PC-3 (cell line): ENCODE measurements at regions not wholly inside any gene's neighbourhood (a gene's known extent, or its start where the extent isn't known, plus 50 kb on each side); places are given as distances from the start of the nearest gene placed in this dataset.

Source experiments
- ATAC-seq: fragments of 200-7000 bp; cut with Tn5 transposase; 2 replicates; pipeline ENCODE4 v1.9.1; 2020; ENCODE audit warnings: mild to moderate bottlenecking, moderate library complexity
- BruUV-seq: library from RNA; stranded (reverse); fragments of 400-500 nt; replicated peaks from 2 replicates; lab custom pipeline; 2021; lab: Mats Ljungman, UMichigan
- CTCF ChIA-PET: fragments of 300-600 bp; sonication (Branson Sonifier 250); formaldehyde crosslinking; loops from one replicate; lab custom pipeline; 2022; ENCODE audit warnings: antibody characterized with exemption; lab: Charles Lee
- POLR2A ChIA-PET: fragments of 300-600 bp; sonication (Branson Sonifier 250); formaldehyde crosslinking; loops from one replicate; lab custom pipeline; 2022; ENCODE audit warnings: antibody characterized with exemption; ENCODE audit not compliant: unreplicated experiment; lab: Charles Lee
- DNase-seq: peaks from one replicate; pipeline ENCODE4 v3.0.0-alpha.2; 2015
- H2AFZ ChIP-seq: fragments of 300-600 bp; sonication (generic); 2 replicates; pipeline ENCODE4 v1.6.0; 2016; ENCODE audit warnings: antibody characterized with exemption, low read length
- H3F3A ChIP-seq: fragments of 300-600 bp; sonication (generic); one replicate; pipeline ENCODE4 v1.6.0; 2017; ENCODE audit warnings: antibody characterized with exemption, low read length, control low read depth, mild to moderate bottlenecking; ENCODE audit not compliant: unreplicated experiment
- H3K27ac ChIP-seq: fragments of 300-600 bp; sonication (generic); 2 replicates; pipeline ENCODE4 v1.5.1; 2016; ENCODE audit warnings: mild to moderate bottlenecking, low read length
- H3K27me3 ChIP-seq: fragments of 300-600 bp; sonication (generic); 2 replicates; pipeline ENCODE4 v1.6.1; 2016; ENCODE audit warnings: low read length, mixed read lengths
- H3K36me3 ChIP-seq: fragments of 300-600 bp; sonication (generic); 2 replicates; pipeline ENCODE4 v1.6.1; 2016; ENCODE audit warnings: low read depth, mixed run types, low read length, mixed read lengths
- H3K4me1 ChIP-seq: fragments of 300-600 bp; sonication (generic); 2 replicates; pipeline ENCODE4 v1.5.1; 2016; ENCODE audit warnings: low read length; ENCODE audit not compliant: insufficient read depth
- H3K4me2 ChIP-seq: fragments of 300-600 bp; sonication (generic); 2 replicates; pipeline ENCODE4 v1.6.0; 2016; ENCODE audit warnings: low read length
- H3K4me3 ChIP-seq: fragments of 300-600 bp; sonication (generic); 2 replicates; pipeline ENCODE4 v1.5.1; 2016; ENCODE audit warnings: mild to moderate bottlenecking, low read length, mixed read lengths
- H3K79me2 ChIP-seq: fragments of 300-600 bp; sonication (generic); 2 replicates; pipeline ENCODE4 v1.6.1; 2017; ENCODE audit warnings: low read length, mixed read lengths
- H3K9ac ChIP-seq: fragments of 300-600 bp; sonication (generic); 2 replicates; pipeline ENCODE4 v1.6.0; 2016; ENCODE audit warnings: mild to moderate bottlenecking, low read length
- H3K9me2 ChIP-seq: fragments of 300-600 bp; sonication (generic); replicated peaks from 2 replicates; pipeline ENCODE4 v1.6.1; 2016; ENCODE audit warnings: mixed run types, low read length, mixed read lengths
- H3K9me3 ChIP-seq: fragments of 300-600 bp; sonication (generic); 2 replicates; pipeline ENCODE4 v1.6.1; 2016; ENCODE audit warnings: low read length, mixed read lengths
- H4K20me1 ChIP-seq: fragments of 300-600 bp; sonication (generic); 2 replicates; pipeline ENCODE4 v1.6.1; 2016; ENCODE audit warnings: low read length, mixed read lengths
- CTCF ChIP-seq: fragments of 300-600 bp; sonication (generic); conservative IDR thresholded peaks from 2 replicates; pipeline ENCODE4 v1.5.1; 2017; ENCODE audit warnings: antibody characterized with exemption, low read depth, mild to moderate bottlenecking, low read length
- EZH2 ChIP-seq: fragments of 300-600 bp; sonication (generic); IDR thresholded peaks from one replicate; pipeline ENCODE4 v1.6.1; 2017; ENCODE audit warnings: antibody characterized with exemption, mild to moderate bottlenecking, low read length; ENCODE audit not compliant: unreplicated experiment
- EZH2phosphoT487 ChIP-seq: fragments of 300-600 bp; sonication (generic); IDR thresholded peaks from 2 replicates; pipeline ENCODE4 v1.6.1; 2018; ENCODE audit warnings: mild to moderate bottlenecking, antibody characterized with exemption, low read length, borderline replicate concordance
- intact Hi-C: fragments of 100-400 bp; cut with micrococcal nuclease; formaldehyde crosslinking; loops from 2 replicates; pipeline ENCODE4 v1.9.0; 2023

GRCh38 chr16:86884390-86884650 lies 306.0 kb downstream of the FOXL1 start:
- ATAC-seq (no peak), DNase-seq (no peak)
- Histone ChIP-seq H4K20me1 (no peaks in the 10 kb centered on the region), H3K4me1 (peaks cover 36% of the 10 kb centered on the region), H3K79me2 (no peaks in the 10 kb centered on the region), H2AFZ (no peak overlapping the region), H3K9ac (no peak overlapping the region), H3K4me2 (no peak overlapping the region), H3K27me3 (no peaks in the 10 kb centered on the region), H3F3A (no peaks in the 10 kb centered on the region), H3K9me3 (no peaks in the 10 kb centered on the region), H3K27ac (no peak overlapping the region), H3K4me3 (no peak overlapping the region), H3K9me2 (no peaks in the 10 kb centered on the region), H3K36me3 (no peaks in the 10 kb centered on the region)
- no peak for TF ChIP-seq EZH2
- no peak for TF ChIP-seq CTCF
- no peak for TF ChIP-seq EZH2phosphoT487
- no TSS peak for BruUV-seq
- intact Hi-C loops, result no loop called here
- CTCF ChIA-PET, result no interaction called here
- POLR2A ChIA-PET, result no interaction called here

GRCh38 chr16:86885139-86885538 lies 306.8 kb downstream of the FOXL1 start:
- DNase-seq (no peak), ATAC-seq (no peak)
- Histone ChIP-seq H3K4me1 (peaks cover 36% of the 10 kb centered on the region), H3K9ac (no peak overlapping the region), H4K20me1 (no peaks in the 10 kb centered on the region), H3K9me2 (no peaks in the 10 kb centered on the region), H3K79me2 (no peaks in the 10 kb centered on the region), H3K27ac (no peak overlapping the region), H2AFZ (no peak overlapping the region), H3K9me3 (no peaks in the 10 kb centered on the region), H3K27me3 (no peaks in the 10 kb centered on the region), H3K4me3 (no peak overlapping the region), H3K4me2 (no peak overlapping the region), H3K36me3 (no peaks in the 10 kb centered on the region), H3F3A (no peaks in the 10 kb centered on the region)
- ChIA-PET CTCF (no interaction called here), POLR2A (no interaction called here)
- TF ChIP-seq EZH2, result no peak
- no peak for TF ChIP-seq EZH2phosphoT487
- TF ChIP-seq CTCF, result no peak
- no TSS peak for BruUV-seq
- intact Hi-C loops, result no loop called here

- H3K36me3 ChIP-seq, result no peaks in the 10 kb centered on the region
- peak; percentile 61 for DNase-seq
- TF ChIP-seq EZH2phosphoT487, result no peak
- no peak for TF ChIP-seq EZH2
- no peak for TF ChIP-seq CTCF
- no peak overlapping the region for H3K9ac ChIP-seq
- CTCF ChIA-PET, result no interaction called here
- intact Hi-C loops, result no loop called here
- peaks cover 36% of the 10 kb centered on the region for H3K4me1 ChIP-seq
- POLR2A ChIA-PET, result no interaction called here
- peak; percentile 60; the same call in 1 of the 2 replicates for ATAC-seq
- no peak overlapping the region for H3K27ac ChIP-seq
- H3K9me2 ChIP-seq, result no peaks in the 10 kb centered on the region
- no peaks in the 10 kb centered on the region for H4K20me1 ChIP-seq
- 0 out of 2 replicates have a peak overlapping the region, but pooled peaks have one; percentile 15 for H3K4me2 ChIP-seq
- H3K9me3 ChIP-seq, result no peaks in the 10 kb centered on the region
- no peak overlapping the region for H2AFZ ChIP-seq
- H3K27me3 ChIP-seq, result no peaks in the 10 kb centered on the region
- no peaks in the 10 kb centered on the region for H3F3A ChIP-seq
- H3K79me2 ChIP-seq, result no peaks in the 10 kb centered on the region
- no TSS peak for BruUV-seq
- H3K4me3 ChIP-seq, result no peak overlapping the region
These were observed 308.3 kb downstream of the FOXL1 start for GRCh38 chr16:86886651-86887050.
